HS-27A (cell line): ENCODE measurements at regions not wholly inside any gene's neighbourhood (a gene's known extent, or its start where the extent isn't known, plus 50 kb on each side); places are given as distances from the start of the nearest gene placed in this dataset.
"Not testable (repeated sequence)": the region's sequence is repeated elsewhere in the genome, so short reads cannot be mapped to it uniquely, and the experiment has no call there.

ENCODE experiments used
- DNase-seq: peaks from one replicate; pipeline ENCODE4 v3.0.0-alpha.2; 2012; ENCODE audit warnings: low read depth, missing footprints

DNA sequence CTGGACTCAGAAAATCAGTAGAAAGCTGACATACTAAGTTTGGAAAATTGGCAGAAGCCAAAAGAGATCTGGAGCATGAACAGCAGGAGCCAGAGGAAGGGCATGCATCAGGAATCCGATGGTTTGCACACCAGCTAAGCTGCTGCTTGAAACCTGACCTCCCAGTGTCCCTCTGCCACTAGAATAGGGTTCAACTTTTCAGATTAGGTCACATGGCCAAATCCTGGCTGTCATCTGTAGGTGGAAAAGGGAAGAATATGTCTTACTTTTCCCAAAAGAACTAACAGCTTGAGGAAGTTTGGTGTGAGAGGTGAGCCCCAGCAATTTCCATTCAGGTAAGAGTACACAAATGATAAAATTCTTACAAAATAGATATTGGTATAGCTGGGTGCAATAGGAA is 732.6 kb downstream of the RERGL start:
- no peak for DNase-seq

DNA sequence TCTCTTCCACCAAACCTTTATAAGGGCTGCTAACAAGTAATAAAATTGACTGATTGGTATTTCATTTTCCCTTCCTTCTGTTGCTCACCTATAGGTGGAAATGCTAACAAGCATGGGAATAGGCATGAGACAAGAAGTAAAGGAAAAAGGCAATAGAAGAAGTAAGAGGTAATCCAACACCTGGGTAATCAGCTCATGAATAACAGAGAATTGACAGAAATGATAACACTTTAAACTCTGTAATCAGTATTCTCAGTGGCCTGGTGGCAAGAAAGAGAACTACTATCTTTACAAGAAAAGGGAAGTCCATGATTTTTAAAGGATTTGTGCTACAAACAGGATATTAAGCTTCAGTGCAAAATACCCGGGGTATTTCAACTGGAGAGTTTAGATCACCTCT is 737.8 kb downstream of the RERGL start:
- DNase-seq: no peak

DNA sequence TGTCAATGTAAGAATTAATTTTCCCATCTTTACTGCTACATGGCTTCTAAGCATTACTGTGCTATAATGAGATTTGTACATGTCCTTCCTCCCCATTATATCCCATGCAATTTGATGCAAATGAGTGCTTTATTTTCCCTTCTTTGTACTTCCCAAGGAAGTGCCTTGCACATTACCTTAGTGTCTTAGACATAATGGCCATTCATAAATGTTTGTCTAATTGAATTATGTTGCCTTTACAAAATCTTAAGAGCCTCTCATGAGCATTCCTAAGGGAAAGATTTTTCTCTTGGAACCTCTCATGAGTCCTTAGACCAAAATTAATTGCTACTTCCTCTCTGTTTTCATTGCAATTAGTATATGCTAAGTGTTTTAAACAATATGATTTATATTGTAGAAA is 741.7 kb downstream of the RERGL start:
- DNase-seq: no peak

DNA sequence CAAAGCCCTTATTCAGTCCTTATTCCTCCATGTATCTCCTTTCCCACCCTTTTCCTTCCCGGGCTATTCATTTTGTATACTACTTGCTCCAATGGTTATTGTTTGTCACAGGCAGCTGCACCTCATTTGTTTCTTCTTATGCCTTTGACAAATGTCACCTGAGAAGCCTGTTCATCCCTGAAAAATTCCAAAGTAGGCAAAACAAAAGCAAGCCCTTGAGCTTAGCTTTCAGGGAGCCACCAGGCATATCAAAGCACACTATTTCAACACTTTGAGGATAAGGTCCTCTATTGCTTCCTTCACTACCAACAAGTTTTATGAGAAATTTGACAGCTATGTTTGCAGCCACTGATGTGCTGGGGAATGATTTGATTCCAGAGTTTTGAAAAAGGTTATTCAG is 738.7 kb upstream of the LMO3 start:
- DNase-seq: no peak

- DNase-seq: no peak
Measured at GRCh38 chr12:17342381-17342961, 736.5 kb upstream of the LMO3 start.

GRCh38 chr12:17335487-17335886 is 729.5 kb upstream of the LMO3 start:
- DNase-seq: no peak

DNA sequence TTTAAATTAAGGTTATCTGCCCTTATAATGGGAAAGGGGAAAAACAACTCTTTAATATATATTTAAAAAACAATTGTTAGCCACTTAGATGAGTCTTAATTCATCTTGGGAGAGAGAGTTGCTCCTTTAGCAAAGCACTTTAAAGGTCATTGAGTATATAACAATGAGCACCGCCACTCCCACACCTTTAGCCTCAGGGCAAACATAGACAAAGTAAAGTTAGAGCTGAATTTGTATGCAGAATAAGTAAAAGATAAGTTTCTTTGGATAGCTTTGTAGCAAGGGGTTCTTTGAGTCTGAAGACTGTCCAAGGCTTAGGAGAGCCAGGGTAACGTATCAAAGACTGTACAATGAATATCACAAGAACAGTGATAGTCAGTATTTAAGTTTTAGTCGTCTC is 728.8 kb upstream of the LMO3 start:
- DNase-seq: no peak

- no peak for DNase-seq
Measured at GRCh38 chr12:17333287-17333686, 727.3 kb upstream of the LMO3 start.

DNA sequence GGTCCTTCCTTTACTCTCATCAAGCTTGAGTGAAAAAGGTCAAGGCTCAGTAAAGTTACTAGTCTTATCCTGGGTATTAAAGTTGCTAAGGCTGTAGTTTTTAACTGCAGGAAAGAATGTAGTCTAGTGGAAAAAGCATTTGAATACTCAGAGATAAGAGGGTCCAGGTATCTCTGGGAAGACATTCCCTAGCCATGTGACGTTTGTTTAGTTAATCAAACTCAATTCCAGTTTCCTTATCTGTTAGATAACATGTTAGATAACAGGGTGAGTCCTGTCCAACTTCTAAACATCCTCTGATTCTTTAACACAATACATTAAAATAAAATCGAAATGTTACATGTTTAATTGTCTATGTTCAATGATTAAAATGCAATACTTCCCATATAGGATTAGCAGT is 720.7 kb upstream of the LMO3 start:
- no peak for DNase-seq

- no peak for DNase-seq
Measured at GRCh38 chr12:17322090-17322489, 716.1 kb upstream of the LMO3 start.

- DNase-seq: no peak
Measured at GRCh38 chr12:17304503-17305347, 698.8 kb upstream of the LMO3 start.

- no peak for DNase-seq
Measured at GRCh38 chr12:17302001-17302400, 696.0 kb upstream of the LMO3 start.

- no peak for DNase-seq
Measured at GRCh38 chr12:17301544-17301943, 695.6 kb upstream of the LMO3 start.

DNA sequence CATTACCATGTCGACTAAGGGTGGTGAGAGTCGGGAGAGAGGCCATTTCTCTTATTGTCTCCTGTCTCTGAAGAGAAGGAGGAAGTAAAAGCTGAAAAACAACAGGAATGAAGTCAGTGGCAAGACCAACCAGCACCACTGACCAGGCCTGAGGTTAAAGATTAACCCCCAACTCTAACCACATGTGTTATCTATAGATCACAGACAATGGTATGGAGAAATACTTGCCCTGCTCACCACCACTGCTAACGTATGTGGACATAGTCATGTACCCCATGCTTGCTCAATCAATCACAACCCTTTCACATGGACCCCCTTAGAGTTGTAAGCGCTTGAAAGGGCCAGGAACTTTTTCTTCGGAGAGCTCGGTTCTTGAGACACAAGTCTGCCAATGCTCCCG is 690.9 kb upstream of the LMO3 start:
- DNase-seq: no peak

DNA sequence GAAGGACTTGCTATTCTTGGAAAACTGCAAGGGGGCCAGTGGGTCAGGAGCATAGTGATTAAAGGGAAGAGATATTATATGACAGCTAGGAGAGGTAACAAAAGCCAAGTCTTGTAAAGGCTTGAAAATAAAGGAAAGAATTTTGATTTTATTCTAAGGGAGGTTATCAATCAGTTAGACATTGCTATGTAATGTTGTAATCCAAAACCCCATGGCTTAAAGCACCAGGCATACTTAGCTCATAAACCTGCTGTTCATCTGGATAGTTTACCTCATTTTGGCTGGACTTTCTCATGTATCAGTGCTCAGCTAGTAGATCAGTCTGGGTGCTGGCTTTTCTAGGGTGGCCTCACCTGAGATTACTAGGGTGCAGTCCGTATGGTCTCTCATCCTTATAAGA is 680.9 kb upstream of the LMO3 start:
- DNase-seq: no peak

DNA sequence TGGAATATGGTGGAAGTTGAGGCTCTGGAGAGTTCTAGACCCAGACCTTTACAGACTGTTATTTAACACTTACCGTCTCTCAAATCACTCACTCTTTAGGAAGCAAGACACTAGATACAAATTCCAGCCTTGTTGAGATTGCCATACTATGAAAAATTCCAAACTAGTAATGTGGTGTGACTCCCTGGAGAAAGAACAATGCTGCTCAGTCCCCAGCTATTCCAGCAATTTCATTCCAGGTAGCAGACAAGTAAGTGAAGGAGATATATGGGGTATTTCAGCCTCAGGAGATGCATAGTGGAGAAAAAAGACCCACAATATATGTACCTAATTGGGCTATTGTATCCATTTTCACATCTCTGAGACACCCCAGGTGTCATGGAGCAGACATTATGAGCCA is 678.9 kb upstream of the LMO3 start:
- DNase-seq: no peak

- no peak for DNase-seq
Measured at GRCh38 chr12:17283563-17283962, 677.6 kb upstream of the LMO3 start.

DNA sequence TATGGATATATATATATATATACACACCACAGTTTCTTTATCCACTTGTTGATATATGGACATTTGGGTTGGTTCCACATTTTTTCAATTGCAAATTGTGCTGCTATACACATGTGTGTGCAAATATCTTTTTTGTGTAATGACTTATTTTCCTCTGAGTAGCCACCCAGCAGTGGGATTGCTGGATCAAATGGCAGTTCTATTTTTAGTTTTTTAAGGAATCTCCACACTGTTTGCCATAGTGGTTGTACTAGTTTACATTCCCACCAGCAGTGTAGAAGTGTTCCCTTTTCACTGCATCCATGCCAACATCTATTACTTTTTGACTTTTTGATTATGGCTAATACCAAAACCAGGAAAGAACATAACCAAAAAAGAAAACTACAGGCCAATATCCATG is 676.2 kb upstream of the LMO3 start:
- DNase-seq: not testable (repeated sequence)

DNA sequence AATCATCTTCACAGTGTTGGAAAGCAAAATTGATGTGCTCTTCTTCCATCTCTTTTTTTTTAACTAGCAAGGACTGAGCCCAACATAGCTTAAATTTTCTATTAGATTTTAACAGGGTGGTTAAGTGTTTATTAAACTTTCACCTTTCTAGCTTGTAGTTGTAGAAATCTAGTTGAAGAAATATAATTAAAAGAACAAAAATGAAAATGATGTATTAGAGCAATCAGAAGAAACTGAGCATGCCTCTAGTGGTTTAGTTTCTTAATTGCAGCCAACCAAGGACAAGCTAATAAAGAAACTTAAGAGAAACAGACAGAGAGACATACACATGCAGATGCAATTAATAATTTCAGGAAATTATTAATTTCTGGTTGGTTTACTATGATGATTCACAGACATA is 673.0 kb upstream of the LMO3 start:
- no peak for DNase-seq

- no peak for DNase-seq
Measured at GRCh38 chr12:17276196-17276595, 670.2 kb upstream of the LMO3 start.

- no peak for DNase-seq
Measured at GRCh38 chr12:17266856-17267255, 660.9 kb upstream of the LMO3 start.

GRCh38 chr12:17264603-17265002 is 658.6 kb upstream of the LMO3 start:
- no peak for DNase-seq

DNA sequence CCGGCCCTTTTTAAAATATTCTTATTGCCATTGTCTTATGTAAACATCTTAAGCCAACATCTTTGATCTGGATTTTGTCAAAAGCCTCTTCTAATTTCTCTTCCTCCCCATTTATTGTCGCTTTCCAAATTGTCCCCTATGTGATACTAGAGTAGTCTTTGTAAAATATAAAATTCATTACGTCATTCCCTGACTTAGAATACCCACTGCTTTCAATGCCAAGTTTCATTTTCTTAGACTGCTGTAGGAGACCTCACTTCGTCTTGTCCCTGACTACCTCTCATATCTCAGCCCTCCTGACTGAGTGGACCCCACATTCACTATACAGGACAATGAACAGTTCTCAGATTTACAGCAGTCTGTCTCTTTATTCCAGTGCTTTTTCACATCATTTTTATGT is 633.9 kb upstream of the LMO3 start:
- no peak for DNase-seq

GRCh38 chr12:17235996-17236395 is 630.0 kb upstream of the LMO3 start:
- DNase-seq: no peak
